ENCODE measurements at regions not wholly inside any gene's neighbourhood (a gene's known extent, or its start where the extent isn't known, plus 50 kb on each side); places are given as distances from the start of the nearest gene placed in this dataset.
"Not testable (repeated sequence)": the region's sequence is repeated elsewhere in the genome, so short reads cannot be mapped to it uniquely, and the experiment has no call there.

GRCh38 chr10:64038107-64038506, 516.9 kb downstream of the REEP3 start:
- no peak for DNase-seq

DNA sequence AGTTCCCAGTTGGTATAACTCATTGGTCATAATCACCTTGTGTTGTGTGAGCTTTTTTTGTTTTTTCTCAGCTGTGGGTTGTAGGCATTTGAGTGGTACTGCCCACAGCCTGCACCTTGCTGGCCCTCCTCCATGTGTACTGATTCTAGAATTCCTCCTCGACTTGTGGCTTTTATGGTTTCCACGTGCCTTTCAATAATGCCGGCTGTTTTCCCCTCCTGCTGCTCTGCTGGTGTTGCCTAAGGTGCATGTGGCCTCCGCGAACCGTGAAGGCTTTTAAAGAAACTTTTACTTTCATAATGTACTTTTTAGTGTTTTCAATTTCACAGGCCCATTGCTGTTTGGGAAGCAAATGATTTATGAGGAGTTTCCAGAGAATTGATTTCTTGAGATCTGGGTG, 518.0 kb downstream of the REEP3 start:
- no peak for DNase-seq

GRCh38 chr10:64040781-64041180, 519.6 kb downstream of the REEP3 start:
- no peak for DNase-seq

DNA sequence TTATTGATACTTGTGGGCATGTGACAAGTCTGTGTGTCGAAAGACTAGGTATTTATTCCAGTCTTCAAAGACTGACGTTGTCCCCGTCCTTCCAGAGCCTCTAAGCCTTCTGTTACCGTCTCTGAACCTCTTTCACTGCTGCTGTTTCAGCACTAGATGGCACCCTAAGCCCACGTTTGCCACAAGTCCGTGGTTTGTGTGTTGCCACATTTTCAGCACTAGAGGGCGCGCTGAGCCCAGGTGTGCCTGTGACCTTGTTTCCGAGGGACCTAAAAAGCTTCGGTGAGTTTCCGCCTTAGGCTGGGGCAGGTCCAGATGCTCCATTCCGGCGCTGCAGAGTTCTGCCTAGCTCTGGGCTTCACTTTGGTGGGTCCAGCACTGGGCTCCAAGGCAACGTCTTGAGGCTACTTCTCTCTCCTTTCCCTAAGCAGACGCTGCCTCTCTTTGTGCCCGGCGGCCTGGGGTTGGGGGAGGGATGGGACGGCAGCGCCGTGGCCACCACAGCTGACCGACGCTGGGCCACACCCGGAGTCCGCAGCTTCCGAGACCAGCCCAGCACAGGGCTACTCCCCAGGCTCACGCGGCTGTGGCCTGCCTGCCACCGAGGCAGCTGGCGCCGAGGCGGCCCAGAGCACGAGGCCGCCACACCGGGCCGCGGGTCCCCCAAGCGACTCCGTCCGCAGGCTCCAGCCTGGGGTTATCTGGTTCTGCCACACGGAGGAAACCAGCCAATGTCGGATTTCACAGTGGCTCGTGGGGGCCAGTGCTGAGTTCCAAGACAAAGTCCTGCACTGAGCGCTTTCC, 520.2 kb downstream of the REEP3 start:
- peak; percentile 19 for DNase-seq

DNA sequence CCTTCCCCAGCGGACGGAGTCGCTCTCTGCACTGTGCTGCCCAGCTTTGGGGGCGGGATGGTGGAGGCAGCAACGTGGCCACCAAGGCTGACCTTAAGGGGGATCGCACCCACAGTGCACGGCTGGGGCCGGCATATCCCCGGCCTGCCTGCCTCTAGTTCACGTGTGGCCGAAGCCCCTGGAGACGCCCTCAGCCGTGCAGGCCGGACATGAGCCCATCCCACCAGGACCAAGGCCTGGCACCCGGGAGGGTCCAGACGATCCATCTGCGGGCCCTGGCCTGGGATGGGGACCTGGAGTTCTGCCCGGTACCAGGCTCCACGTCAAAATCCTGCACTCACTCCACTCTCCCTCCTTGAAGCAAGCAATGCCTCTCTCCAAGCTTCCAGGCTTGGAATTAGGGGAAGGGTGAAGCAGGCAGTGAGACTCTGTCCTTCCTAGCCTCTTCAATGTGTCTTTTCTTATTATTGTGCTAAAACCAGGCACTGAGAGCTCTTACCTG, 520.8 kb downstream of the REEP3 start:
- no peak for DNase-seq

GRCh38 chr10:64044098-64044497, 522.9 kb downstream of the REEP3 start:
- DNase-seq, result no peak

DNA sequence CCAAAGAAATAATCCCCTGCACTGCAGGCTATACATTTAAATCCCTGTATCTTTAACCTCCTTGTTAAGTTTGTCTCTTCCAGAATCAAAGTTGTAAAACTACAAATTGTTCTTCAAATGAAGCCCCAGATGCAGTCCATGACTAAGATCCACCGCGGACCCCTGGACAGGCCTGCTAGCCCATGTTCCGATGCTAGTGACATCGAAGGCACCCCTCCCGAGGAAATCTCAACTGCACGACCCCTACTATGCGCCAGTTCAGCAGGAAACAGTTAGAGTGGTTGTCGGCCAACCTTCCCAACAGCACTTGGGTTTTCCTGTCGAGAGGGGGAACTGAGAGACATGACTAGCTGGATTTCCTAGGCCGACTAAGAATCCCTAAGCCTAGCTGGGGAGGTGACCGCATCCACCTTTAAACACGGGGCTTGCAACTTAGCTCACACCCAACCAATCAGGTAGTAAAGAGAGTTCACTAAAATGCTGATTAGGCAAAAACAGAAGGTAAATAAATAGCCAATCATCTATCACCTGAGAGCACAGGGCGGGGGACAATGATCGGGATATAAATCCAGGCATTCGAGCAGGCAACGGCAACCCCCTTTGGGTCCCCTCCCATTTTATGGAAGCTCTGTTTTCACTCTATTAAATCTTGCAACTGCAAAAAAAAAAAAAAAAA, 523.9 kb downstream of the REEP3 start:
- not testable (repeated sequence) for DNase-seq

GRCh38 chr10:64054392-64054791, 533.2 kb downstream of the REEP3 start:
- DNase-seq, result no peak

- DNase-seq, result no peak
Measured at GRCh38 chr10:64059884-64060283, 538.7 kb downstream of the REEP3 start.

DNA sequence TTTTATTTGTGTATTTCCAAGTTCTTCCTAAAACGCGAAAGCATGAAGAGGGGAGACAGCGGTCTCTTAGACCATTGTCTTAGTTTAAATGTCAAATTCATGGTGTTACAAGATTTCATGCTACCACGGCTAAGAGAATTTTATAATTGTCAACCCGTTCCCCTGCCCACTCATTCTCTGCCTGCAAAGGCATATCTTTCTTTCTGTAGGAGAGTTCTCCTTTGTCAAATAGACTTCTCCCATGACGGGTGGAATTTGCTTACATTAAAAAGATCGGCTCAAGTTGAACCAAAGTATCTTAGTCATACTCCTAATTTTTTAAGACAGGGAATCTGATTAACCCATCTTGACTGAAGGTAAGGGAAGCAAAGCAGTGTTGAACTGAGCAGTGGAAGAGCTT, 539.2 kb downstream of the REEP3 start:
- no peak for DNase-seq

DNA sequence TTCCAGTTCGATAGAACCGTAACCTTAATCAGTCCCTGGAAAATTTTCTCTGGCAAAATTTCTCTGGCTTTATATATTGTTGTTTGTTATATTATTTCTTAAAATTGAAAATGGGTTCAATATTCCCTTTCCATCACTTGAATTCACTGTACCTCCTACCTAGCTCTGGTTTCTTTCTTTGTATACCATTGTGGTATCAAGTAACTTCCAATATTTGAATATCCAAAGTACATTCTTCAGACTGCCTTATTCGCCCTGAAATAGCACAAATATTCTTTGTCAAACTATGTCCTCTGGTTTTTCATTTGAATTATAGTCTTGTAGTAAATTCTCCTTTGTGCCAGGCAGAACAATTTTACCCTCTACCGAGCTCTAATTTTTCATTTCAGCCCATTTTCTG, 541.6 kb downstream of the REEP3 start:
- no peak for DNase-seq

DNA sequence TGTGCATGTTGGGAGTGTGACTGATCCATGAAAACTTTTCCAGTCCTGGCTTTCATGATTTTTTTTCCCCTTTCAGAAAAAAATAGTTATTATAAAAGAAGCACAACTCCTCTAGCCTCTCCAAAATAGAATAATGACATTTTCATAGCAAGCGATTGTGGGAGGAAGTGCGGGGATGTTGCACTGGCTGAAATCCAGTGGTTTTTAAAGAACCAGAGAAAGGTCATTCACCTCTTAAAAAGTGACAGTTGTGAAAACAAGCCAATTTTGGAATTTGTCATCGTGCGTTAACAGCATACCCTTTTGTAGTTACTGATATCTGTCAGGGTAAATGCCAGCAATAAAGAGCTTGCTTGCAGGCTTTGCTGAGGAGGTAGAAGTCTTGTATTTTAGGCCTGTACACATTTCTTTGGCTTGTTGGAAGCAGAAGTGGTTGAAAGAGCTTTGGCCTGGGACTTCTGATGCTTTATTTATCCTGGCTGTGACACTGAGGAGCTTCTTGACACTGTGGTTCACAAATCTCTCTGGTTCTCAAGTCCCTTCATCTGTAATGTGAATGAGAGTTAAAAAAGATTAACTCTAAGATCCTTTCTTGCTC, 545.9 kb downstream of the REEP3 start:
- DNase-seq, result no peak

GRCh38 chr10:64067859-64068258, 546.7 kb downstream of the REEP3 start:
- no peak for DNase-seq

DNA sequence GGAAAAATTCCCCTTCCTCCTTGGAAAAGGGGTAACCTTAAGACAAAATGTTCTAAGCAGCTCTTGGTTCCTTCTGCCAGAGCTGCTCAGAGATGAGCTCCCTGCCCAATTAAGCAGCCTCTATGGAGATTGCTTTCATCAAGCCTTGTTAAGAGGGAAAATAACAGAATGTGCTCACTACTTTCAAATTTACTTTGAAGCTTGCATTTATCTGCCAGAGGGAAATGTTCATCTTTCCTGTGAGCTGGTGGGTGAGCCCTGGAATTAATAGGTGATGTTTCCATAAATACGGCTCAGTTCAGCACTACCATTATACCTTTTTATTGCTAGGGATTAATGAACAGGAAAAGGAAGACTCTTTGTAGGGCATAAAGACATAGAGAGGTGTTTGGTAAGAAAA, 549.0 kb downstream of the REEP3 start:
- no peak for DNase-seq

- DNase-seq, result no peak
Measured at GRCh38 chr10:64071218-64071617, 550.0 kb downstream of the REEP3 start.

GRCh38 chr10:64075604-64076003, 554.4 kb downstream of the REEP3 start:
- DNase-seq, result no peak

DNA sequence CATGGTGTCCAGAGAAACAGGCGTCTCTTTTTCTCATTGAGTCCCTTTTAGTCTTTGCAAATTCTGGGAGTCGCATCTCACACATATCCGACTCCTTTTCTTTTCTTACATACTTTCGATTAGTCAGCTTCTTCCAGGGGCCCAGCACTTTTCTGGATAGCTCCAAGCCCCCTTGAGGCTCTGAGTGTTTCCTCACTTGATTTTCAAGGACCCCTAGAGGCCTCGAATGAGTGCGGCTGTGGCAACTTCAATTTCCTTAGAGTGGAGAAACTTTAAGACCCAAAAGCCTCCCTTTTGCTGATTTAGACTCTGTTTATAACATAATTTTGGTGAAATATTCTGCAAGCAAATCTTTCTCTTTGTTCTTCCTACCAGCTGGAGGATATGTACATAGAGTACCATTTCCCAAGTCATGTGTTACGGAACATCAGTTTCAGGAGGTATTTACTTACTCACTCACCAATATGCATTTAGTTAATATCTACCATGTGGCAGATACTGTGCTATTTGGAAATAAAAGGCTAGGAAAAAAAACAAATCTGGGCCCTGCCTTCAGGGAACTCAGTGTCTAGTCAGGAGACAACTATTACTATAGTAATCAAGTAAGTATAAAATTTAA, 555.2 kb downstream of the REEP3 start:
- no peak for DNase-seq

DNA sequence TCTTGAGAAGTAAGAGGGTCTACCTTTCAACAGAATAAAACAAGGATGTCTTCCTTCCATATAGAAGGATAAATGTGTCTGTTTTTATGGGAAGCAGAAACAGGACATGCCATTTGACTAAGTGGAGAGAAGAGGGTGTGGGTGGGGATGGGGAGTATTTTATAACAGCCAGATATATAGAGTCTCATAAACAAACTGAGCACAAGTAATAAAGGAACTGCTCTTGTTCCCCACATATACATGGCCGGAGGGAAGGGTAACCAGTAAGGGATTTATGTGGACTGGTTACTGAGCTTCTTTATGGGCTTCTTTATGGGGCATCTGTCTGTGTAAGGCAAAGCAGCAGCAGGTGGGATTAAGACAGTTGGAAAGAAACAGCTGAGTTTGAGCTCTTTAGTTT, 558.1 kb downstream of the REEP3 start:
- DNase-seq, result no peak

GRCh38 chr10:64080071-64080470, 558.9 kb downstream of the REEP3 start:
- DNase-seq, result no peak

DNA sequence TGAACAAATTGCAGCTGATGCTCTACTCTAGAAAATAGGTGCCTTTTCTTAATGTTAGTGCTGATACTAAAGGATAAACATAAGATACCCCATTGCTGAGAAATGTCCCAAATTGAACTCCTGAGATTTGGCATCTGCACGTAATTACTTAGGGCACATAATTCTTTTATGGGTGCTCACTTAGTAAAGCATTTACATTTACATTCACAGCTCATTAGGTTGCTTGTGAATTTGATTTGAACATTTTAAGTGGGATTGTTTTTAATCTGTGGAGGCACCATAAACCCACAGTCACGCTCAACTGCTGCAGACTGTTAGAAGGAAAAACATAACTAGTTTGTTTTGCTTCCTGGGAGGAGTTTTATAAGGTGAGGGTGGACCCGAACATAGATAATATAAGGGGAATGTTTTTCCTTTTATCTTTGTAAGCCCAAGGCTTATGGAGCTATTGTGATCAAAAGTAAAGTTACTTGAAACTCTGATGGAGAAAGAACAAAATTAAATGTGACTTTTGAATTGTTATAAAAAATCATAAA, 560.8 kb downstream of the REEP3 start:
- no peak for DNase-seq

- no peak for DNase-seq
Measured at GRCh38 chr10:64086083-64086767, 565.0 kb downstream of the REEP3 start.

DNA sequence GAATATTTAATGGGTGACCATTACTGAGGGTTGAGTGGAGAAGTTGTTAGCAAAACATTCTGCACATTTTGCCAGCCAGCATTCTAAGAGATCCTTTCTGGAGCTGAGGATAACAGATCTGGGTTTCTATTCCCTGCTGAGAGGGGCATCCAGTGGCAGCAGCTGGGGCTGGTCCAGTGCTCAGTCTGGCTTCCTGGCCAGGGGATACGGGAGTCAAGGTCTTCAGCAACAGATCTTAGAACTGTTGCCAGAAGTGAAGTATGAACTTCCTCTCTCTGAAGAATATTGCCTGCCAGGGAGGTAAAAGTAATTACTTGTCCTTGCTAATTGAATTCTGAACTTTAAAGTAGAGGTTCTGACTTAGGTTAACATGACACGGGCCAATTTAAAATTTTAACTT, 568.4 kb downstream of the REEP3 start:
- DNase-seq, result no peak

DNA sequence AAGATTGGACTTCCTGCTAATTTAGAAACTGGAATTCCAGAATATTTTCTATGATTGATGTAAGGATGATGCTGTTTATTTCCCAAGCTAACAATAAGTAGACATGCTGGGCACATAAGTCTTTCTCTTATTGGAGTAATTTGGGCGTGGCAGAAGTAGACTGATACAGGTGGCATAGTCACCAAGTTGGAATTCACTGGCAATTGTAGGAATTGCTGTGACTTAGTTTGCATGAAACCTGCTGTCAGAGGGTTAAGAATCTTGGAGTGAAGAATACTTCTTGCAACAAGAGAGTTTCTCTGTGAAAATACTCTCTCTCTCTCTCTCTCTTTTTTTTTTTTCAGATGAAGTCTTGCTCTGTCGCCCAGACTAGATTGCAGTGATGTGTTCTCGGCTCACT, 569.7 kb downstream of the REEP3 start:
- no peak for DNase-seq
